A549 (cell line): ENCODE measurements at regions not wholly inside any gene's neighbourhood (a gene's known extent, or its start where the extent isn't known, plus 50 kb on each side); places are given as distances from the start of the nearest gene placed in this dataset.

Experiments
- ATAC-seq, 2 experiments: fragments of 200-7000 bp in 1 of 2; fragments of >200 bp in 1 of 2; cut with Nextera tagmentation in 1 of 2; cut with Tn5 transposase in 1 of 2; 3 replicates each; pipeline versions ENCODE4 v1.8.0 to v1.9.1; 2018 to 2020; ENCODE audit warnings: mild to moderate bottlenecking in 1 of 2, moderate library complexity in 1 of 2
- CTCF ChIA-PET: fragments of 300-600 bp; sonication (Branson Sonifier 250); formaldehyde crosslinking; extraction: SDS; loops from one replicate; lab custom pipeline; 2021; ENCODE audit warnings: antibody characterized with exemption, inconsistent platforms; lab: Yijun Ruan, JAX
- POLR2A ChIA-PET: fragments of 350-600 bp; formaldehyde crosslinking; extraction: SDS; loops from one replicate; lab custom pipeline; 2021; ENCODE audit warnings: antibody characterized with exemption, inconsistent platforms; lab: Yijun Ruan, JAX
- DNase-seq, 2 experiments: peaks; one replicate each; pipeline versions ENCODE4 v3.0.0 to v3.0.0-alpha.2; 2011 to 2016; ENCODE audit warnings: low read depth in 1 of 2, low spot score in 1 of 2
- FAIRE-seq: peaks from 2 replicates; lab custom pipeline; 2011; peaks lifted over from hg19 to GRCh38; lab: Jason Lieb, UNC
- H3K27ac ChIP-seq, 2 experiments: fragments of >200 bp; sonication (Bioruptor Twin); formaldehyde crosslinking; 3 replicates each; pipeline ENCODE4 v1.5.1; 2016 to 2017
- H3K4me1 ChIP-seq: fragments of >200 bp; sonication (Bioruptor Twin); formaldehyde crosslinking; 3 replicates; pipeline ENCODE4 v1.6.1; 2016
- H3K4me2 ChIP-seq: fragments of >200 bp; sonication (Bioruptor Twin); formaldehyde crosslinking; 3 replicates; pipeline ENCODE4 v1.6.1; 2016
- H3K4me3 ChIP-seq: fragments of >200 bp; sonication (Bioruptor Twin); formaldehyde crosslinking; 3 replicates; pipeline ENCODE4 v1.5.1; 2016
- H3K9me3 ChIP-seq: fragments of >200 bp; sonication (Bioruptor Twin); formaldehyde crosslinking; 3 replicates; pipeline ENCODE4 v1.6.1; 2016
- ATOH8 ChIP-seq: fragments of 250-450 bp; sonication (Bioruptor Pico); IDR thresholded peaks from 2 replicates; pipeline ENCODE4 v1.5.0; 2020; ENCODE audit warnings: low read depth, mild to moderate bottlenecking, moderate library complexity
- BCL3 ChIP-seq: fragments of >200 bp; sonication (Bioruptor Twin); formaldehyde crosslinking; IDR thresholded peaks from 3 replicates; pipeline ENCODE4 v1.6.1; 2016
- BHLHE40 ChIP-seq: IDR thresholded peaks from 2 replicates; pipeline ENCODE4 v1.6.1; 2012; ENCODE audit warnings: low read depth, low read length, inconsistent platforms
- CBX2 ChIP-seq: fragments of 200-600 bp; sonication (generic); IDR thresholded peaks from 2 replicates; pipeline ENCODE4 v1.6.1; 2016; ENCODE audit warnings: low read depth, mild to moderate bottlenecking, borderline replicate concordance
- CBX8 ChIP-seq: fragments of 200-600 bp; sonication (generic); IDR thresholded peaks from 2 replicates; pipeline ENCODE4 v1.6.1; 2016
- CEBPB ChIP-seq, 2 experiments: fragments of >200 bp in 1 of 2; sonication (Bioruptor Twin) in 1 of 2; formaldehyde crosslinking in 1 of 2; IDR thresholded peaks; 2 replicates each; pipeline ENCODE4 v1.6.1; 2012 to 2016
- ELK1 ChIP-seq: fragments of 150-350 bp; IDR thresholded peaks from 2 replicates; pipeline ENCODE4 v1.6.1; 2014; ENCODE audit warnings: low read depth, mild to moderate bottlenecking, low read length
- FOSL2 ChIP-seq, 2 experiments: fragments of 450-650 bp in 1 of 2; fragments of >200 bp in 1 of 2; sonication (Bioruptor Twin) in 1 of 2; formaldehyde crosslinking; IDR thresholded peaks; 2 replicates each; pipeline versions ENCODE4 v1.5.0 to v1.6.1; 2016 to 2020; ENCODE audit warnings: mild to moderate bottlenecking in 1 of 2, moderate library complexity in 1 of 2
- FOXS1 ChIP-seq: fragments of 250-450 bp; sonication (Bioruptor Pico); IDR thresholded peaks from 2 replicates; pipeline ENCODE4 v1.5.0; 2020; ENCODE audit warnings: mild to moderate bottlenecking, moderate library complexity
- HEYL ChIP-seq: fragments of 250-450 bp; sonication (Bioruptor Pico); IDR thresholded peaks from 2 replicates; pipeline ENCODE4 v1.8.0; 2021; ENCODE audit warnings: mild to moderate bottlenecking, moderate library complexity
- HMGXB4 ChIP-seq: fragments of 250-450 bp; sonication (Bioruptor Pico); IDR thresholded peaks from 2 replicates; pipeline ENCODE4 v1.5.0; 2021; ENCODE audit warnings: mild to moderate bottlenecking, moderate library complexity, borderline replicate concordance
- HOXB13 ChIP-seq: fragments of 250-450 bp; sonication (Bioruptor Pico); IDR thresholded peaks from 2 replicates; pipeline ENCODE4 v1.5.0; 2020; ENCODE audit warnings: low read depth, mild to moderate bottlenecking, moderate library complexity
- HOXB5 ChIP-seq: fragments of 250-450 bp; sonication (Bioruptor Pico); IDR thresholded peaks from 2 replicates; pipeline ENCODE4 v1.5.0; 2020; ENCODE audit warnings: mild to moderate bottlenecking, moderate library complexity
- JUNB ChIP-seq: fragments of >200 bp; sonication (Bioruptor Twin); formaldehyde crosslinking; IDR thresholded peaks from 2 replicates; pipeline ENCODE4 v1.6.1; 2016
- KDM1A ChIP-seq: fragments of 200-600 bp; sonication (generic); IDR thresholded peaks from 2 replicates; pipeline ENCODE4 v1.6.1; 2016; ENCODE audit warnings: low read depth, mild to moderate bottlenecking
- MAFK ChIP-seq: fragments of 450-650 bp; IDR thresholded peaks from 2 replicates; pipeline ENCODE4 v1.6.1; 2014; ENCODE audit not compliant: partially characterized antibody
- MYC ChIP-seq: IDR thresholded peaks from 2 replicates; pipeline ENCODE4 v1.6.1; 2012; ENCODE audit warnings: mild to moderate bottlenecking, inconsistent platforms, low read length, improper control_type of control experiment, borderline replicate concordance
- NR3C1 ChIP-seq: fragments of >200 bp; sonication (Bioruptor Twin); formaldehyde crosslinking; IDR thresholded peaks from 3 replicates; pipeline ENCODE4 v1.6.1; 2017
- RARB ChIP-seq: fragments of 250-450 bp; sonication (Bioruptor Pico); IDR thresholded peaks from 2 replicates; pipeline ENCODE4 v1.8.0; 2021; ENCODE audit warnings: mild to moderate bottlenecking, moderate library complexity
- RCOR1 ChIP-seq: fragments of 150-350 bp; IDR thresholded peaks from 2 replicates; pipeline ENCODE4 v1.6.1; 2014; ENCODE audit warnings: antibody characterized with exemption, low read length, low read depth
- RNF2 ChIP-seq: fragments of 200-600 bp; sonication (generic); IDR thresholded peaks from 2 replicates; pipeline ENCODE4 v1.6.1; 2016; ENCODE audit warnings: low read depth, mild to moderate bottlenecking, antibody characterized with exemption, moderate library complexity, borderline replicate concordance
- TFCP2L1 ChIP-seq: fragments of 250-450 bp; sonication (Bioruptor Pico); IDR thresholded peaks from 2 replicates; pipeline ENCODE4 v1.5.0; 2021; ENCODE audit warnings: mild to moderate bottlenecking
- USF2 ChIP-seq: fragments of 450-650 bp; IDR thresholded peaks from 2 replicates; pipeline ENCODE4 v1.6.1; 2014; ENCODE audit warnings: antibody characterized with exemption
- ZC3H11A ChIP-seq: fragments of 450-650 bp; IDR thresholded peaks from 2 replicates; pipeline ENCODE4 v1.6.1; 2014; ENCODE audit warnings: antibody characterized with exemption, mild to moderate bottlenecking
- WGBS: methylation state at CpG from one replicate; pipeline ENCODE4 v1.1.6; 2017; ENCODE audit errors: missing lambda C conversion rate; 5-methylcytosine and 5-hydroxymethylcytosine counted together
- TF ChIP-seq, protein P1 (sequence below): IDR thresholded peaks from 2 replicates; pipeline ENCODE4 v1.6.1; 2012; ENCODE audit warnings: low read depth, borderline replicate concordance
- TF ChIP-seq, protein P2 (sequence below): IDR thresholded peaks from 2 replicates; pipeline ENCODE4 v1.6.1; 2012

DNA sequence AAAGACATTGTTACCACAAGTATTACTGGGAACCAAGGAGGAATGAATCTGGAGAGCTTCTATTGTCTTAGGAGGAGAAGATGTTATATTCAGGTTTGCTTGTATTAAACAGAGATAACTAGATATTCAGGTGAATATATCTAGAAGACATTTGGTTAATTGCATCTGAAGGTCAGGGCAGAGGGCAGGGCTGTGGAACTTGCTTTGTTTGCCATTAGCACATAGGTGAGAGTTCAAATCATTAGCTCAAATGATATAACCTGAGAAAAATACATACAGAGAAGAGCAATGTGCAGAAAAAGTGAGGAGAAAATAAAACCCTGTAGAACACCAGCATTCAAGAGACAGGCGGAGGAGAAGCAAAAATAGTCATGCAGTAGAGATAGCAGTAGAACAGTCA is 116.8 kb downstream of the DNAJB9 start:
- FAIRE-seq, result no peak
- TF ChIP-seq KDM1A (no peak), RCOR1 (no peak), BHLHE40 (no peak), ELK1 (no peak), CBX8 (no peak), TFCP2L1 (CRISPR knock-in tag) (no peak), CBX2 (no peak), HOXB13 (no peak)
- TF ChIP-seq, protein P1, sequence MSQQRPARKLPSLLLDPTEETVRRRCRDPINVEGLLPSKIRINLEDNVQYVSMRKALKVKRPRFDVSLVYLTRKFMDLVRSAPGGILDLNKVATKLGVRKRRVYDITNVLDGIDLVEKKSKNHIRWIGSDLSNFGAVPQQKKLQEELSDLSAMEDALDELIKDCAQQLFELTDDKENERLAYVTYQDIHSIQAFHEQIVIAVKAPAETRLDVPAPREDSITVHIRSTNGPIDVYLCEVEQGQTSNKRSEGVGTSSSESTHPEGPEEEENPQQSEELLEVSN, result no peak
- H3K4me3 ChIP-seq, result no peak overlapping the region
- H3K4me2 ChIP-seq, result no peak overlapping the region
- ChIA-PET POLR2A (no interaction called here), CTCF (interaction anchor here (1.2 kb wide), 1 partner anchor 87 kb away, joined by 3 read pairs; no protein-coding TSS in a partner anchor)
- H3K27ac ChIP-seq, result no peak overlapping the region
- H3K4me1 ChIP-seq, result 0 out of 3 replicates have a peak, but pooled peaks cover 4% of the 10 kb centered on the region
- 19% methylated on average over 1 of the region's 1 CpG for WGBS
- no peak for ATAC-seq
- no peaks in the 10 kb centered on the region for H3K9me3 ChIP-seq
- DNase-seq, result no peak

DNA sequence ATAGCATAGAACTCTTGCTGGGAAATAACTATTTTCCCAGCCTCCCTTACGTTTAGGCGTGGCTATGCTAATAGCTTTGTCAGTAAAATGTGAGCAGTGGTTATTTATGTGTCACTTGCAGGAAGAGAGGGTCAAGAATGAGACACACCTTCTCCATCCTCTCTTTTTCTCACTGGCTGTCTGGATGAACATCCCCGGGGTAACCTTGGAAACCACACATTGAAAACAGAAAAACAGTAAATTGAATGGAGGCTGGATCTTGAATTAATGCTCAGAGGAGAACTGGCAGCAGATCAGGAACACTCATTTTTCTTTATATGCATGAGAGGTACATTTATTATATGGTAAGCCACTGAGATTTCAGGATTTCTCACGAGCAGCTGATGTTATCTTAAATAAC is 127.6 kb downstream of the DNAJB9 start:
- no peak overlapping the region for H3K4me2 ChIP-seq
- TF ChIP-seq BCL3, result no peak
- no peak for TF ChIP-seq ATOH8 (CRISPR knock-in tag)
- TF ChIP-seq ZC3H11A, result no peak
- TF ChIP-seq RNF2, result no peak
- no peak for TF ChIP-seq HOXB5 (CRISPR knock-in tag)
- no peak for TF ChIP-seq RARB (CRISPR knock-in tag)
- TF ChIP-seq NR3C1, result no peak
- TF ChIP-seq CEBPB (IDR thresholded peaks at IDR 0.05), result no peak
- TF ChIP-seq USF2, result no peak
- no peak for TF ChIP-seq MYC
- TF ChIP-seq, protein P1, result no peak
- no peak for TF ChIP-seq FOSL2 (IDR thresholded peaks at IDR 0.05)
- no peak for TF ChIP-seq FOSL2 (CRISPR knock-in tag; IDR thresholded peaks at IDR 0.05)
- TF ChIP-seq CBX2, result no peak
- no peak for TF ChIP-seq HMGXB4 (CRISPR knock-in tag)
- TF ChIP-seq, protein P2, sequence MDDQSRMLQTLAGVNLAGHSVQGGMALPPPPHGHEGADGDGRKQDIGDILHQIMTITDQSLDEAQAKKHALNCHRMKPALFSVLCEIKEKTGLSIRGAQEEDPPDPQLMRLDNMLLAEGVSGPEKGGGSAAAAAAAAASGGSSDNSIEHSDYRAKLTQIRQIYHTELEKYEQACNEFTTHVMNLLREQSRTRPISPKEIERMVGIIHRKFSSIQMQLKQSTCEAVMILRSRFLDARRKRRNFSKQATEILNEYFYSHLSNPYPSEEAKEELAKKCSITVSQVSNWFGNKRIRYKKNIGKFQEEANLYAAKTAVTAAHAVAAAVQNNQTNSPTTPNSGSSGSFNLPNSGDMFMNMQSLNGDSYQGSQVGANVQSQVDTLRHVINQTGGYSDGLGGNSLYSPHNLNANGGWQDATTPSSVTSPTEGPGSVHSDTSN, result no peak
- TF ChIP-seq HEYL, result no peak
- TF ChIP-seq FOXS1 (CRISPR knock-in tag), result no peak
- no peak for TF ChIP-seq HOXB13
- no peak for TF ChIP-seq JUNB
- TF ChIP-seq MAFK, result no peak
- CTCF ChIA-PET, result no interaction called here
- no peak overlapping the region for H3K4me3 ChIP-seq
- H3K27ac ChIP-seq, result no peak overlapping the region
- no peaks in the 10 kb centered on the region for H3K9me3 ChIP-seq
- H3K4me1 ChIP-seq, result no peaks in the 10 kb centered on the region
- no peak for FAIRE-seq
- 3% methylated on average over 4 of the region's 4 CpGs for WGBS
- ATAC-seq, result no peak
- no peak for DNase-seq
- POLR2A ChIA-PET, result no interaction called here
